ENCODE measurements at regions not wholly inside any gene's neighbourhood (a gene's known extent, or its start where the extent isn't known, plus 50 kb on each side); places are given as distances from the start of the nearest gene placed in this dataset.

DNA sequence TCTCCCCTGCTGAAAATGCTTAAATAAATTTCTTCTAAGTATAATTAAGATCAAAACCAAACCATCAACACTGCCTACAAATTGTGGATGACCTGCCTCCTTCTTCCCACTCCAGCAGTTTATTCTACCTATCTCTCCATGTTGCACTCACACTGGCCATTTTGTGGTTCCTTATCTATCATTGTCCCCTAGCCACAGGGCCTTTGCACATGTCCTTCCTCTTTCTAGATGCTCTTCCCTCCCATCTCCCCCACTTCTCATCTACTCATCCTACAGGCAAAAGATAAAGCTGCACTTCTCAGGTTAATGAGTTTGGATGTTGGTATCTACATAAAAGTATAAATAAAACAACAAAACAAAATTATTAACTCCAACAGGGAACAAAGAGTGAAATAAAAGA, 70.6 kb upstream of the CCNG1 start:
- TF ChIP-seq, protein P1, sequence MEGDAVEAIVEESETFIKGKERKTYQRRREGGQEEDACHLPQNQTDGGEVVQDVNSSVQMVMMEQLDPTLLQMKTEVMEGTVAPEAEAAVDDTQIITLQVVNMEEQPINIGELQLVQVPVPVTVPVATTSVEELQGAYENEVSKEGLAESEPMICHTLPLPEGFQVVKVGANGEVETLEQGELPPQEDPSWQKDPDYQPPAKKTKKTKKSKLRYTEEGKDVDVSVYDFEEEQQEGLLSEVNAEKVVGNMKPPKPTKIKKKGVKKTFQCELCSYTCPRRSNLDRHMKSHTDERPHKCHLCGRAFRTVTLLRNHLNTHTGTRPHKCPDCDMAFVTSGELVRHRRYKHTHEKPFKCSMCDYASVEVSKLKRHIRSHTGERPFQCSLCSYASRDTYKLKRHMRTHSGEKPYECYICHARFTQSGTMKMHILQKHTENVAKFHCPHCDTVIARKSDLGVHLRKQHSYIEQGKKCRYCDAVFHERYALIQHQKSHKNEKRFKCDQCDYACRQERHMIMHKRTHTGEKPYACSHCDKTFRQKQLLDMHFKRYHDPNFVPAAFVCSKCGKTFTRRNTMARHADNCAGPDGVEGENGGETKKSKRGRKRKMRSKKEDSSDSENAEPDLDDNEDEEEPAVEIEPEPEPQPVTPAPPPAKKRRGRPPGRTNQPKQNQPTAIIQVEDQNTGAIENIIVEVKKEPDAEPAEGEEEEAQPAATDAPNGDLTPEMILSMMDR (IDR thresholded peaks at IDR 0.05; ENCODE audit: low read length): no peak
- TF ChIP-seq EZH2 (IDR thresholded peaks at IDR 0.05; ENCODE audit: borderline replicate concordance, low read length): no peak

All from OCI-LY1 (cell line).